ENCODE measurements at regions not wholly inside any gene's neighbourhood (a gene's known extent, or its start where the extent isn't known, plus 50 kb on each side); places are given as distances from the start of the nearest gene placed in this dataset.
A peak's percentile ranks its signal among the peaks of the same experiment; 100 is the strongest.

GRCh38 chr11:122487669-122488068, 167.9 kb upstream of the UBASH3B start:
- FAIRE-seq: no peak
- no peak overlapping the region for H3K4me3 ChIP-seq (ENCODE audit: control insufficient read depth in 2 of 3, extremely low read depth in 1 of 3, insufficient read depth in 2 of 3, low read depth in 1 of 3, low read length in 3 of 3)
- no peak overlapping the region for H3K9ac ChIP-seq (ENCODE audit: control insufficient read depth, extremely low read depth, insufficient read depth, low read length)
- H3K27me3 ChIP-seq (ENCODE audit: control insufficient read depth, extremely low read depth, insufficient read depth, low read length): no peaks in the 10 kb centered on the region
- H4K20me1 ChIP-seq (ENCODE audit: control insufficient read depth, extremely low read depth, insufficient read depth, low read length): no peaks in the 10 kb centered on the region
- H3K9me1 ChIP-seq (ENCODE audit: control insufficient read depth, extremely low read depth, insufficient read depth, low read length): no peaks in the 10 kb centered on the region
- dilution Hi-C loops (cut with MboI; ENCODE audit: extremely low pct_ligation_motif_present, low sequenced_read_pairs): no loop called here
- H3K4me1 ChIP-seq (ENCODE audit: control insufficient read depth, extremely low read depth, insufficient read depth, low read length): peaks cover 16% of the 10 kb centered on the region
- peaks cover 2% of the 10 kb centered on the region for H3K9me3 ChIP-seq (ENCODE audit: control insufficient read depth, low read depth, low read length)
- no peak for TF ChIP-seq EZH2 (IDR thresholded peaks at IDR 0.05; ENCODE audit: low read length)
- TF ChIP-seq CTCF (optimal IDR thresholded peaks at IDR 0.05 in 1 of 3, IDR thresholded peaks at IDR 0.05 in 1 of 3, conservative IDR thresholded peaks at IDR 0.05 in 1 of 3; ENCODE audit: extremely low read depth in 1 of 3, insufficient read depth in 2 of 3, low read length in 3 of 3): no peak
- H3K27ac ChIP-seq (ENCODE audit: control insufficient read depth, insufficient read depth, low read length): no peak overlapping the region
- DNase-seq (ENCODE audit: low read depth, low spot score): no peak
- H3K79me2 ChIP-seq (ENCODE audit: control insufficient read depth, insufficient read depth, low read length): no peaks in the 10 kb centered on the region
- no peak overlapping the region for H3K4me2 ChIP-seq (ENCODE audit: control insufficient read depth, extremely low read depth, insufficient read depth, low read depth, low read length)
- H2AFZ ChIP-seq (ENCODE audit: control insufficient read depth, low read length): no peak overlapping the region
- no peaks in the 10 kb centered on the region for H3K36me3 ChIP-seq (ENCODE audit: control insufficient read depth in 2 of 2, extremely low read depth in 1 of 2, insufficient read depth in 2 of 2, low read length in 2 of 2)

GRCh38 chr11:122486793-122487495, 168.6 kb upstream of the UBASH3B start:
- H3K9me3 ChIP-seq (ENCODE audit: control insufficient read depth, low read depth, low read length): peaks cover 2% of the 10 kb centered on the region
- H3K36me3 ChIP-seq (ENCODE audit: control insufficient read depth in 2 of 2, extremely low read depth in 1 of 2, insufficient read depth in 2 of 2, low read length in 2 of 2): no peaks in the 10 kb centered on the region
- peak overlapping the region; percentile 49 for H3K4me2 ChIP-seq (ENCODE audit: control insufficient read depth, extremely low read depth, insufficient read depth, low read depth, low read length)
- dilution Hi-C loops (cut with MboI; ENCODE audit: extremely low pct_ligation_motif_present, low sequenced_read_pairs): no loop called here
- TF ChIP-seq CTCF (optimal IDR thresholded peaks at IDR 0.05 in 1 of 3, IDR thresholded peaks at IDR 0.05 in 1 of 3, conservative IDR thresholded peaks at IDR 0.05 in 1 of 3; ENCODE audit: extremely low read depth in 1 of 3, insufficient read depth in 2 of 3, low read length in 3 of 3) (no peak), EZH2 (IDR thresholded peaks at IDR 0.05; ENCODE audit: low read length) (no peak)
- H3K27ac ChIP-seq (ENCODE audit: control insufficient read depth, insufficient read depth, low read length): no peak overlapping the region
- H3K4me3 ChIP-seq (ENCODE audit: control insufficient read depth in 2 of 3, extremely low read depth in 1 of 3, insufficient read depth in 2 of 3, low read depth in 1 of 3, low read length in 3 of 3): no peak overlapping the region
- DNase-seq (ENCODE audit: low read depth, low spot score): no peak
- peak; percentile 72 for FAIRE-seq
- H3K79me2 ChIP-seq (ENCODE audit: control insufficient read depth, insufficient read depth, low read length): no peaks in the 10 kb centered on the region
- H3K9ac ChIP-seq (ENCODE audit: control insufficient read depth, extremely low read depth, insufficient read depth, low read length): no peak overlapping the region
- H3K9me1 ChIP-seq (ENCODE audit: control insufficient read depth, extremely low read depth, insufficient read depth, low read length): no peaks in the 10 kb centered on the region
- H3K27me3 ChIP-seq (ENCODE audit: control insufficient read depth, extremely low read depth, insufficient read depth, low read length): no peaks in the 10 kb centered on the region
- peak overlapping the region; percentile 82 for H2AFZ ChIP-seq (ENCODE audit: control insufficient read depth, low read length)
- peaks cover 16% of the 10 kb centered on the region for H3K4me1 ChIP-seq (ENCODE audit: control insufficient read depth, extremely low read depth, insufficient read depth, low read length)
- no peaks in the 10 kb centered on the region for H4K20me1 ChIP-seq (ENCODE audit: control insufficient read depth, extremely low read depth, insufficient read depth, low read length)
